NCI-H146 treated with DMSO at 0.1 percent for 48 hours (cell line): ENCODE measurements at regions not wholly inside any gene's neighbourhood (a gene's known extent, or its start where the extent isn't known, plus 50 kb on each side); places are given as distances from the start of the nearest gene placed in this dataset.

Experiments
- DNase-seq: peaks from one replicate; lab custom pipeline; 2025; ENCODE audit not compliant: unreplicated experiment; lab: John Stamatoyannopoulos, UW

GRCh38 chr1:5311147-5311546, 656.7 kb downstream of the AJAP1 start:
- no peak for DNase-seq

DNA sequence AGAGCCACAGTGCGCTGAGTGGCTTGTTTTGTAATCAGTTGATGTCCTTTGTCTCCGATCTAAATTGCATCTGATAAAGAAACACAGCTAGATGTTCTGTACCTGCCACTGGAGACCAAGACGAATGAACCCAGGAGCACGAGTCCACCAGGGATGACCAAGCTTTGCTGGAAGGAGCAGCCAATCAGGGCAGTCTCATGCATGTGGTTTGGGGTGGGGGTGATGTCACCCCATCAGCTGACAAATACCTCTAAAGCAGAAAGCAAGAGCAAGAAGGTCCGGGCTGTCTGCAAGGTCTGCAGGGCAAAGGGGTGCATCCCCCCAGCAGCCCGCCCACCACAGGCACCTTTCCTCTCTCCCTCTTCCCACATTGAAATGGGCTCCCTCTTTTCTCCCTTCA, 653.8 kb downstream of the AJAP1 start:
- no peak for DNase-seq

DNA sequence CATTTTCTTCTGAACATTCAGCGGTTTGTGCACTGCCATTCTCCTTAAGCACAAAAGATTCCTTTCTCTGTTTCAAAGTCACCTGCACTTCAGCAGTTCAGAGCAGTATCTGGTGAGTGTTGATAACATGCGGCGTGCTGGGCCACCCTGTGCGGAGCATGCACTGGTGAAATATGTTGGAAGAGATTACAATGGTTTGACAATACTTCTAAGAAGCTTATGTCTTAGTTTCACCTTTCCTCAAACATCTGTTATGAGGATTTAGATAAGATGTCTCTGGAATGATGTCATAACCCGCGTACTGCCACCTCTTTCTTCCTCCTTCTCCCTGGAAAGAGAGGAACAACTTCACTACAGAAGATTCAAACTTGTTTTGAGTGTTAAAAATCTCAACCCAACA, 650.3 kb downstream of the AJAP1 start:
- no peak for DNase-seq

GRCh38 chr1:5298376-5298775, 644.0 kb downstream of the AJAP1 start:
- DNase-seq = no peak

GRCh38 chr1:5297886-5298239, 643.5 kb downstream of the AJAP1 start:
- DNase-seq = no peak

DNA sequence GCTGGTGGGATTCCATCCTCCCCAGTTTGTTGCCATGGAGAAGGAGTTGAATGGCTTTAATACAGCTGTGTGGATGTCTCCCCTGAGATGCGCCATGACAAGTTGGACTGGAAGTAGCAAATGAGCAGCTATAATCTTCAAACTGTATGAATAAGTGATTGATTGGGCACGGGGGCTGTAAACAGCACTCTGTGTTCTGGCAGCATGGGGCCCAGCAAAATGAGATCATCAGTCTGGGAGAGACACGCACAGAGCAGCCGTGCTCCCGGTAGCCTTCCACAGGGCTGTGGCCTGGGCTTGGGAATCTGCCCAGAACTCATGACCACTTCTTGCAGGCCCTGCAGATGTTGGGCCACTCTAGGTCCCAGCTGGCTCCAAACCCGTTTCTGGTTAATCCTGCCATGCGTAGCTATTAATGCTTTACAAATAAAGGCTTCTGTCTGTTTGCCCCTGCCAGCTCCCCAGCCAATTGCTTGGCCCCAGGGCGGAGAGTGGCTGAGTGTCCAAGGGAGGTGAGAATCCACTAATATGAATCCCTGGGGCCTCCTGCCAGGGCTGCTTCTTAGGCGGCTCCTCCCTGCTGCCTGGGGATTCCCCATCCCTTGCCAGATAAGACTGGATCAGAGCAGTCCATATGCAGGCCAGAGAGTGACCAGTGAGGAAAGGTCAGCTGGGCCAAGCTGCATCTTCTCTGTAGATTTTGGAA, 642.9 kb downstream of the AJAP1 start:
- no peak for DNase-seq

- no peak for DNase-seq
Observed at GRCh38 chr1:5296557-5297179, 642.3 kb downstream of the AJAP1 start.

DNA sequence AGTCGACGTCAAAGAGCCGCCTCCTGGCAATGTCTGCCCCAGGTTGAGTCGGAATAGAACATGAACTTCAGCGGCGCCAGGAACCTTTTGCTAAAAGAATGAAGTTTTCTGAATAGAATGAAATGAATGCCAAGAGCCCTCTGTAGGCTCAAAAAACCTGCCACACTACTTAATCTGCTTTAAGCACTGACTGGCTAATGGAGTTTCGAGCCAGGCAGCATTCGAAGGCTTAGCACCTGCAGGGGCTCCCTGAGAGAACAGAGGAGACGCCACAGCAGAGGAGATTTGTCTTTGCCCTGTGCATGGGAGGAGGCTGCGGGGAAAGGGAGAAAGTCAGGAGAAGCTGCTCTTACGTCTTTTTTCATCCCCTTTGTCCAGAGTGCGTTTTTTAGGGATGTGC, 641.7 kb downstream of the AJAP1 start:
- DNase-seq = no peak

DNA sequence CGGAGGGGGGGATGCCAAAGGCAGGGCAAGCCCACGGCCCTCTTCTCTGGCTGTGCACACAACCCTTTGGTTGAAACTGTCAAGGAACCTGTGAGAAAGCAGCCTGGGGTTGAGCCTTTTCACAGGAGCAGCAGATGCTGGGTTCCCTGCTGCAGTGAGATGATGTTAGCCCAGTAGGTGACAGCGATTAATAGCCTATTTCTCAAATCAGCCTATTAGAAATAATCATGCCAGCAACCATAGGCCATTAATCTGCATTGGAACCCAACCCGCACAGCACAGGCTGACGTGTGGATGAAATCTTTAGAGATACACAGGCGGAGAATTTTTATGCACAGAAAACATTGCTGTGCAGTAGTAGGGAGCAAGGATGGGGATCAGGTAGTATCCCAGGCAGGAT, 637.5 kb downstream of the AJAP1 start:
- DNase-seq = no peak

- no peak for DNase-seq
Observed at GRCh38 chr1:5287178-5288150, 633.1 kb downstream of the AJAP1 start.

DNA sequence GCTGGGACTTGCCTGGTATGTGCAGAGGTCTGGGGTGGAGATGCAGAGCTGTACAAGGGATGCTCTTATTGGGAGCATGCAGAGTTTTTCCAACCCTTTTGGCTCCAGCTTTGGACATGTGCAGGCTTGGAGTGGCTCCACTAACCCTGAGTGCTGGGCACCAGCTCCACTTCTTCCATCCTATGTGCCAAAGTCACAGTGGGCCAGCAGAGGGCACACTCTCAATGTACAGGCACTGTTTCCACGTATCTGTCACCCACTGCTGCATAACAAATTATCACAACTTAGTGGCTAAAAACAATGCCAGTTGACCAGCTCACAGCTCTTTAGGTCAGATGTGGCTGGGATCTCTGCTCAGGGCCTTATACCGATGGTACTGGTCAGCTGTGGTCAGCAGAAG, 631.8 kb downstream of the AJAP1 start:
- no peak for DNase-seq

DNA sequence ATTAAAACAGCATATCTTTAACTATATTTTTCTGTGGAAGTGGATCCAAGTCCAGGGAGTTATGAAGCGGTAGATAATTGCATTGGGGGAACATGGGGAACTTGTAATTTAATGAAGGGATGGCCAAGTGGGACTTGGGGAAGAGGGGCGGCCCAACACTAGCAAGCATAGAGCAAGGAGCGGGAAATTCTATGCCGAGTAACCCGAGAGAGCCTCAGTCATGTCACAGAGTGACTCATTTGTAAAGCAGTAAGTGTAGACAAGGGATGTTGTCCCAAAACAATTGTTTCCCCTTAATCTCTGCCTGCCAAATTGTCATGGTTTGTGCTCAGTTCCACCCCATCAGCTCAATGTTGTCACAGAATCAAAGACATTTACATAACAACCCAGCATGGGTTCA, 620.1 kb downstream of the AJAP1 start:
- DNase-seq = no peak

DNA sequence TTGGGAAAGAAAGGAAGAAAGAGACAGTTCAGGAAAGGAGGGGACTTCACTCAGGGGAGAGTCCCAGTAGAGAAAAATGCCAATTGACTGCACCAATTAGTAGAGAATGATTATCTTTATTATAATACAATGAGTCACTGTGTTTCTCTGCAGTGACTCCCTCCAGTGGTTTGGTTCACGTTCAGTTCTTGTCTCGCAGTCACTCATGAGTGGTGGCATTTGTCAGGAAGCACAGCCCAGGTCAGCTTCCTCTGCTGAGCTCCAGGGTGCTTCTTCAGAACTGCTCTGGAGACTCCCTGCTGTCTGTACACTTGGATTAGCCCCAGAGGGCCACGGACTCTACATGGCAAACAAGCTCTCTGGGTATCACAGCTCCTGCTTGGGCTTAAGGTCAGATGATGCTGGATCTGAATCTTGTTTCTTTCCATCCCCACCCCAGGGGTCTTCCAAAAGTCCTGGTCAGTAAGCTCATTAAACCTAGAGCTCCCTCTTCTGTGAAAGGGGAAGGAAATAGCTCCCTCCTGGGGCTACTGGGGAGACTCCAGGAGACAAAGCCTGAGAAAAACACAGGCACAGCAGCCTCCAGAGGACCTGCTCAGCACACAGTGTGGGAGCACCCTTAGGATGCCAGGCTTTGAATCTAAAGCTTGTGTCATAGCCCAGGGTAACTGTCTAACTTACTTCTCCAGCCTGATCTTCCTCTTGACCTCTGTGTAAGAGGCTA, 619.0 kb downstream of the AJAP1 start:
- DNase-seq = no peak

GRCh38 chr1:5272325-5272724, 617.9 kb downstream of the AJAP1 start:
- DNase-seq = no peak

DNA sequence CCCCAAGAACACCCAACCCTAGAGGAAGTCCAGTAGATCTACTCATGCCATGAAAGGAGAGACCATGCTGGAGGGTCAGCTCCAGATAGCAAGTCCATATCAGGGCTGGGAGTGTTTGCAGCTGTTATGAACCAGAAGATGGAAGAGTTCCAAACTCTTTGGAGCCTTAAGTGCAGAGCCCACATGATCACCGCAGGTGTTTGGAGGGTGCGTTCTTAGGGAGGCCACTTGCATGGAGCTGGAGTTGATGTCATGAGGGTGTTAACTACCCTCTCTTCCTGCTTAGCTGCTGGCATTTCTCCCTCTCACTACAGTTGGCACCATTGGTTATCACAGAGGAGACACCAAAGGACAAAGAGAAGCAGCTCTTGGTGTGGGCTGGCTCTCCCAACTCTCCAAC, 616.9 kb downstream of the AJAP1 start:
- DNase-seq = no peak

DNA sequence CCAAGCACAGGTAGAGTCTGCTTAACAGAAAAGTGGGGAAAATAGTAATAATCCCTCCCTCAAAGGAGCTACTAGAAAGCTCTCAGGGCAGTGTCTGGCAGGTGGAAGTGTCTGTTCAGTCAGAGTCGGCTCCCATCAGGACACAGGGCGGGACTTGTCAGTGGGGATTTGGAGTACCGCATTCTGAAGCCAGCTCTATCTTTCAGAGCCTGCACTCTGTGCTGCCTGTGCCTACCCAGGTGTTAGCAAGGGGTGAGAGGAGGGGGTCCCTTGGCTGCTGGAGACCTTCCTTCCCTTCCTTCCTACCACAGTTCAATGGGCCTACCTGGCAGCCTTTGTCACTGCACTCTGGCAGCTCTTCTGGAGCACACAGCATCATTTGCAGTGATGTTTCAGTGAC, 615.5 kb downstream of the AJAP1 start:
- DNase-seq = no peak

DNA sequence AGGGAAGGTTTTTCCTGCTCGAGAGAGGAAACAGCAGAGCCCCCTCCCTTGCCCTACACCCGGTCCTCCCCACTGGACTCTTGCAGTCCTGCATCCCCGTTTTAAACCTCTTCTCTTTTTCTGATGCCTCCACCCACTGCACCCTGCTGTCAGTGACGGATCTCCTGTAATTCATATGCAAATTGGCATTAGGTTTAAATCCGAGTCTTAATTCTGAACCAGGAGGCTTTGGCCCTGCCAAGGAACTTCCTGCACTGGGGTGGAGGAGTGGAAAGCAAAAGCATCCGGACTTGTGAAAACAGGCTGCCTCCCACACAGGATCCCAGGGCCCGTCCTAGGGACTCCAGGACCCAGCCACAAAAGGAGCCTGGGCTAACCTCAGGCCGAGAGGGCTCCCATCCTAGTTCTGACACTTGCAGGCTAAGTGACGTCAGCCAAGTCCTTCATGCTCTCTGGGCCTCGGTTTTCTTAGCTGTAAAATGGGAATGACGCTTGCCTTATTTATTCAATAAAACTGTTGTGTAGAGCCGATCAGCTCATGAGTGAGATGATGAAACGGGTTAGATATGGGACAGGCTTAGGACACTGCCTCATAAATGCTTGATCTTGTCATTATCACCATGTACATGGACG, 613.3 kb downstream of the AJAP1 start:
- DNase-seq = no peak

DNA sequence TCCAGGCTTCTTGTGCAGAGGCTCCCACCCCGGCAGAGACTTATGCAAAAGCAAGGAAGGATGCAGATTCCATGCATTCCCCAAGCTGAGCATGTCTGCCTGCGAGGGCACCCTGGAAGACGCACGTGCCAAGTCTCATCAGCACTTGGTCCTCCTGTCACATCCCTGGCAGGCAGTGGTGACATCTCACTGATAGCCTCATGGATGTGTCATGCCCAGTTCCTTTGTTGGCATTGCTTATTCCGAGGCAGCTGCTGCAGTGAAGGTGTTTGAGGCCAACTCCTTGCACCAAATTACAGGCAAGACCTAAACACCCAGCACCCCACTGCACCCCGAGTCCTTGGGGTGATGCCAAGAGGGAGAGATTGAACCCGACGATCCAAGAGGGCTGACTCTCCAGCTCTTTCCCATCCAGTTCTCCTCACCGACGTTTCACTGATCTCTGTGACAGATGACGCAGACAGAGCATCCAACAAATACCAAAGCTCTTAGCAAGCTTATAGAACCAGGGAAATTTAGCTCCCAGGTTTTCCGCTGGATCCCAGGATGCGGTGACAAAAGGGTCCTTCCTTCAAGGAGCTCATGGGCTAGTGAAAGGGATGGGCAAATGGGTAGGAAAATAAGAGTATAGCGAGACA, 611.1 kb downstream of the AJAP1 start:
- no peak for DNase-seq

GRCh38 chr1:5264476-5264875, 610.1 kb downstream of the AJAP1 start:
- no peak for DNase-seq

GRCh38 chr1:5256793-5257192, 602.4 kb downstream of the AJAP1 start:
- no peak for DNase-seq
